Epithelial cell of esophagus (primary cell): ENCODE measurements at regions not wholly inside any gene's neighbourhood (a gene's known extent, or its start where the extent isn't known, plus 50 kb on each side); places are given as distances from the start of the nearest gene placed in this dataset.

Experiments
- DNase-seq: peaks from one replicate; pipeline ENCODE4 v3.0.0; 2010; ENCODE audit warnings: low read depth
- H3K4me3 ChIP-seq: 2 replicates; pipeline ENCODE4 v1.5.1; 2011; ENCODE audit warnings: mild to moderate bottlenecking, low read length, control low read depth
- CTCF ChIP-seq: IDR thresholded peaks from 2 replicates; pipeline ENCODE4 v1.5.1; 2011; ENCODE audit warnings: low read depth, mild to moderate bottlenecking, low read length, control low read depth, inconsistent platforms; ENCODE audit not compliant: insufficient read depth; ENCODE audit errors: missing control alignments

- no peak for DNase-seq
- TF ChIP-seq CTCF, result no peak
- no peak overlapping the region for H3K4me3 ChIP-seq
Observed at GRCh38 chr1:234884701-234885100, 243.9 kb downstream of the TOMM20 start.

- no peak for DNase-seq
- no peak for TF ChIP-seq CTCF
- H3K4me3 ChIP-seq, result no peak overlapping the region
Observed at GRCh38 chr1:234884006-234884405, 244.6 kb downstream of the TOMM20 start.

- TF ChIP-seq CTCF, result no peak
Observed at GRCh38 chr1:234882898-234883297, 245.7 kb downstream of the TOMM20 start.

GRCh38 chr1:234881893-234882771, 246.5 kb downstream of the TOMM20 start:
- no peak for DNase-seq
- no peak overlapping the region for H3K4me3 ChIP-seq
- TF ChIP-seq CTCF, result no peak

More at GRCh38 chr1:234882898-234883297, 245.7 kb downstream of the TOMM20 start:
- no peak for DNase-seq
- no peak overlapping the region for H3K4me3 ChIP-seq

- no peak for TF ChIP-seq CTCF
- DNase-seq, result no peak
- no peak overlapping the region for H3K4me3 ChIP-seq
Observed at GRCh38 chr1:234879147-234880080, 249.2 kb downstream of the TOMM20 start.

- no peak for TF ChIP-seq CTCF
- no peak for DNase-seq
- no peak overlapping the region for H3K4me3 ChIP-seq
Observed at GRCh38 chr1:234878288-234878687, 250.3 kb downstream of the TOMM20 start.
